Vagina (tissue), 2 donors: ENCODE measurements at regions not wholly inside any gene's neighbourhood (a gene's known extent, or its start where the extent isn't known, plus 50 kb on each side); places are given as distances from the start of the nearest gene placed in this dataset.

Experiments used
- POLR2A ChIP-seq, 2 donors: fragments of 450-650 bp; IDR thresholded peaks; one replicate each; pipeline ENCODE4 v1.6.1; 2017; ENCODE audit warnings: antibody characterized with exemption in 2 of 2, mild to moderate bottlenecking in 2 of 2, moderate library complexity in 2 of 2
- POLR2AphosphoS5 ChIP-seq, 2 donors: sonication (generic); formaldehyde crosslinking; IDR thresholded peaks; one replicate each; pipeline ENCODE4 v1.9.0; 2017; ENCODE audit warnings: antibody characterized with exemption in 2 of 2, mild to moderate bottlenecking in 2 of 2, low read depth in 1 of 2; ENCODE audit not compliant: insufficient read depth in 1 of 2
- TF ChIP-seq, protein P1 (sequence below), 3 experiments: fragments of 450-650 bp in 2 of 3; fragments of 200-600 bp in 1 of 3; sonication (generic) in 1 of 3; IDR thresholded peaks; one replicate each; pipeline ENCODE4 v1.5.1; 2017 to 2019; ENCODE audit warnings: antibody characterized with exemption in 3 of 3, mild to moderate bottlenecking in 2 of 3, moderate library complexity in 2 of 3

- TF ChIP-seq, protein P1, sequence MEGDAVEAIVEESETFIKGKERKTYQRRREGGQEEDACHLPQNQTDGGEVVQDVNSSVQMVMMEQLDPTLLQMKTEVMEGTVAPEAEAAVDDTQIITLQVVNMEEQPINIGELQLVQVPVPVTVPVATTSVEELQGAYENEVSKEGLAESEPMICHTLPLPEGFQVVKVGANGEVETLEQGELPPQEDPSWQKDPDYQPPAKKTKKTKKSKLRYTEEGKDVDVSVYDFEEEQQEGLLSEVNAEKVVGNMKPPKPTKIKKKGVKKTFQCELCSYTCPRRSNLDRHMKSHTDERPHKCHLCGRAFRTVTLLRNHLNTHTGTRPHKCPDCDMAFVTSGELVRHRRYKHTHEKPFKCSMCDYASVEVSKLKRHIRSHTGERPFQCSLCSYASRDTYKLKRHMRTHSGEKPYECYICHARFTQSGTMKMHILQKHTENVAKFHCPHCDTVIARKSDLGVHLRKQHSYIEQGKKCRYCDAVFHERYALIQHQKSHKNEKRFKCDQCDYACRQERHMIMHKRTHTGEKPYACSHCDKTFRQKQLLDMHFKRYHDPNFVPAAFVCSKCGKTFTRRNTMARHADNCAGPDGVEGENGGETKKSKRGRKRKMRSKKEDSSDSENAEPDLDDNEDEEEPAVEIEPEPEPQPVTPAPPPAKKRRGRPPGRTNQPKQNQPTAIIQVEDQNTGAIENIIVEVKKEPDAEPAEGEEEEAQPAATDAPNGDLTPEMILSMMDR (IDR thresholded peaks at IDR 0.05), result no peak
- TF ChIP-seq POLR2A (IDR thresholded peaks at IDR 0.05) (no peak), POLR2AphosphoS5 (IDR thresholded peaks at IDR 0.05; ENCODE audit: insufficient read depth in 1 of 2, low read depth in 1 of 2) (no peak)
Observed at GRCh38 chr12:97745406-97746101, 282.9 kb downstream of the RMST start.
